ENCODE measurements at regions not wholly inside any gene's neighbourhood (a gene's known extent, or its start where the extent isn't known, plus 50 kb on each side); places are given as distances from the start of the nearest gene placed in this dataset.
A peak's percentile ranks its signal among the peaks of the same experiment; 100 is the strongest.

DNA sequence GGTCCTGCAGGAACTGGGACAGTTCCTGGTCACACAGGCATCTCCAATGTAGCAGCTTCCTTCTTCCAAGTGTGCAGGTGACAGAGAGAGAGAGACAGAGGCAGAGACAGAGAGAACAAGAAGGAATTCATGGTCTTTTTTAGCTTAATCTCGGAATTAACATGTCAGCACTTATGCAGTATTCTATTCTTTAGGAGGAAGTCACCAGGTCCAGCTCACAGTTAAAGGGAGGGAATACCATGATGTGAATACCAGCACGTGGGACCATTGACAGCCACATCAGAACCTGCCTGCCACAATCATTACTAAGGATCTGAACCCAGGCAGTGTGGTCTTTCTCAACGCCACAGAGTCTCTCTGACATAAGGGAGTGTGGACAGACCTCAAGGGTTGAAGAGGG, 341.6 kb downstream of the MN1 start:
- H3K27me3 ChIP-seq, result peaks cover 5% of the 10 kb centered on the region
- 32 to 43% (median 36%) methylated on average over 3 of the region's 3 CpGs for WGBS, 4 donors
- intact Hi-C loops (cut with DNase I), result no loop called here
- TF ChIP-seq, protein P1, sequence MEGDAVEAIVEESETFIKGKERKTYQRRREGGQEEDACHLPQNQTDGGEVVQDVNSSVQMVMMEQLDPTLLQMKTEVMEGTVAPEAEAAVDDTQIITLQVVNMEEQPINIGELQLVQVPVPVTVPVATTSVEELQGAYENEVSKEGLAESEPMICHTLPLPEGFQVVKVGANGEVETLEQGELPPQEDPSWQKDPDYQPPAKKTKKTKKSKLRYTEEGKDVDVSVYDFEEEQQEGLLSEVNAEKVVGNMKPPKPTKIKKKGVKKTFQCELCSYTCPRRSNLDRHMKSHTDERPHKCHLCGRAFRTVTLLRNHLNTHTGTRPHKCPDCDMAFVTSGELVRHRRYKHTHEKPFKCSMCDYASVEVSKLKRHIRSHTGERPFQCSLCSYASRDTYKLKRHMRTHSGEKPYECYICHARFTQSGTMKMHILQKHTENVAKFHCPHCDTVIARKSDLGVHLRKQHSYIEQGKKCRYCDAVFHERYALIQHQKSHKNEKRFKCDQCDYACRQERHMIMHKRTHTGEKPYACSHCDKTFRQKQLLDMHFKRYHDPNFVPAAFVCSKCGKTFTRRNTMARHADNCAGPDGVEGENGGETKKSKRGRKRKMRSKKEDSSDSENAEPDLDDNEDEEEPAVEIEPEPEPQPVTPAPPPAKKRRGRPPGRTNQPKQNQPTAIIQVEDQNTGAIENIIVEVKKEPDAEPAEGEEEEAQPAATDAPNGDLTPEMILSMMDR (IDR thresholded peaks at IDR 0.05), result no peak
- TF ChIP-seq POLR2A (IDR thresholded peaks at IDR 0.05), result no peak
- no peaks in the 10 kb centered on the region for H3K36me3 ChIP-seq (replicated peaks in 1 of 2)
- H3K9me3 ChIP-seq (replicated peaks in 1 of 3), result no peaks in the 10 kb centered on the region
- H3K4me3 ChIP-seq, result no peak overlapping the region
- DNase-seq, result no peak
- H3K27ac ChIP-seq, result no peak overlapping the region
- no peaks in the 10 kb centered on the region for H3K4me1 ChIP-seq (replicated peaks in 1 of 2)

DNA sequence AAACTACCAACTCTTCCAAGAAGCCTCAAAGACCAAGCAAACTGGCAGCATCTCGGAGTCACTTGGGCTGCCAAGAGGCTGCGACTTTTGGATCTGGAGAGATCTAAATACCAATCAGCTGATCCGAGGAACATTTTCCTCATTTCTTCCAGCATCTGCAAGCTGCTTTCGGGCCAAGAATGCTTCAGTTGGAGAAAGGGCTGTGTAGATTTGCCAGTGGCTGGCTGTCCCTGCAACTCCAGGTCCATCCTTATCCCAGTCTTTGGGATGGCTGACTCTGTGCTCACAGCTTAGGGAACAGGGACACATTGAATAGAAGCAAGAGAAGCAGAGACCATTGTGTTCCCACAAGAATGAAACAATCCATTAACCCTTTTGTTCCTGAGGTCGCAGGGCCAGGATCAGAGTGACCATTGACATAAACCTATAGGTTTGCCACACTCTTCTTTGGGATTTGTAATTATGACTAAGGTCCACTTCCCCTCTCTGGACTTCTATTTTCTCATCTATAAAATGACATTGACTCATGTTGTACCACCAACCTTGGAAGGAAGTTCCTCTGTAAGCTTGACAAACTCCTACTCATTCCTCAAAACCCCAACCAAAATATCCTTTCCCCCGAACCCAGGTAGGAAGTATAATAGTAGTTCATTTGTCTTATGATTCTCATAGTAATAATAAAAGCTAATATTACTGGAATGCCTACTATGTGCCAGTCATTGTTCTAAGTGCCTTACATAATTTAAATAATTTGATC, 340.8 kb downstream of the MN1 start:
- peak in 1 of 7 donors; percentile 56 for DNase-seq
- TF ChIP-seq, protein P1 (IDR thresholded peaks at IDR 0.05), result no peak
- no peak for TF ChIP-seq POLR2A (IDR thresholded peaks at IDR 0.05)
- intact Hi-C loops (cut with DNase I), result no loop called here
- Histone ChIP-seq H3K27me3 (peaks cover 5% of the 10 kb centered on the region), H3K27ac (no peak overlapping the region), H3K36me3 (replicated peaks in 1 of 2) (no peaks in the 10 kb centered on the region), H3K4me3 (no peak overlapping the region), H3K9me3 (replicated peaks in 1 of 3) (no peaks in the 10 kb centered on the region), H3K4me1 (replicated peaks in 1 of 2) (no peaks in the 10 kb centered on the region)
- WGBS, 4 donors, result 51 to 62% (median 57%) methylated on average over 6 of the region's 6 CpGs

DNA sequence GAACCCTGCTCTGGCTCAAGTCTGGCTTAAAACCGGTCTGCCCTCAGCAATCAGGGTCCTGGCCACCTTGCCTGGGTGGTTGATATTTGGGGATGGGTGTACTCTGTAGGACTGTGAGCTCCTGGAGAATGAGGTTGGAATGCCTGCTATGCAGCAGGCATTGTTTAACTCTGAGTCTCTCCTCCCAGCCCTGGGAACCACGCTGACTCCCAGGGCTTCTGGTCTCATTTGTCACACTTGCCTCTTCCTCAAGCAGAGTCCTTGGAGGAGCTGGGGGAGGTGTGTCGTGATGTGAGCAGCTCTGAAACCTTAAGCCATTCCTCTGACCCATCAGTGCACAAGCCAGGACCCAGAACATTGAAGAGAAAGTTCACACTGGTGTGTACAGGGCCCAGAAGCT, 340.1 kb downstream of the MN1 start:
- intact Hi-C loops (cut with DNase I), result no loop called here
- no peak for DNase-seq
- Histone ChIP-seq H3K4me3 (no peak overlapping the region), H3K36me3 (replicated peaks in 1 of 2) (no peaks in the 10 kb centered on the region), H3K27ac (no peak overlapping the region), H3K9me3 (replicated peaks in 1 of 3) (no peaks in the 10 kb centered on the region), H3K4me1 (replicated peaks in 1 of 2) (no peaks in the 10 kb centered on the region), H3K27me3 (peaks cover 5% of the 10 kb centered on the region)
- 24 to 38% (median 31%) methylated on average over 3 of the region's 3 CpGs for WGBS, 4 donors
- TF ChIP-seq, protein P1 (IDR thresholded peaks at IDR 0.05), result no peak
- no peak for TF ChIP-seq POLR2A (IDR thresholded peaks at IDR 0.05)

DNA sequence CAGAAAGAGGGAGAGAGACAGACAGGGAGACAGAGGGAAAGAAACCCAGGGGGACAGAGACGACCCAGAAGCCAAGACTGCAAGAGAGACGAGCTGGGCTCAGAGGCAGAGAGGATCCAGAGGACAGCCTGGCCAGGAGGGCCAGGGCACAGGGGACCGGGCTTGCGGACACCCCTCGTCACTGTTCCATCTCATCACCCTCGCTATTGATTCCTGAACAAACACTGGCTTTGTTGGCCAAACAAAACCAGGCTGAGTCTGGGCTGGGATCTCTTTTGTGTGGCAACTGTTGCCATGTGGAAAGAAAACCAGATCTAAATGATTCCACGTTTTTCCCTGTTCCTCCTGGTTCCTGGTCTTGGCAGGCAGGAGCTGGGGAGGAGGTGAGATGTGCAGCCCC, 339.4 kb downstream of the MN1 start:
- TF ChIP-seq, protein P1 (IDR thresholded peaks at IDR 0.05), result no peak
- no peak for TF ChIP-seq POLR2A (IDR thresholded peaks at IDR 0.05)
- no peak overlapping the region for H3K27ac ChIP-seq
- no peaks in the 10 kb centered on the region for H3K4me1 ChIP-seq (replicated peaks in 1 of 2)
- DNase-seq, result no peak
- H3K27me3 ChIP-seq, result peaks cover 5% of the 10 kb centered on the region
- H3K4me3 ChIP-seq, result no peak overlapping the region
- no peaks in the 10 kb centered on the region for H3K9me3 ChIP-seq (replicated peaks in 1 of 3)
- H3K36me3 ChIP-seq (replicated peaks in 1 of 2), result no peaks in the 10 kb centered on the region
- 45 to 62% (median 54%) methylated on average over 7 of the region's 7 CpGs for WGBS, 4 donors
- intact Hi-C loops (cut with DNase I), result no loop called here

Measured in adrenal gland (tissue), 9 donors.